AG20443 (cell line): ENCODE measurements at regions not wholly inside any gene's neighbourhood (a gene's known extent, or its start where the extent isn't known, plus 50 kb on each side); places are given as distances from the start of the nearest gene placed in this dataset.
"Not testable (repeated sequence)": the region's sequence is repeated elsewhere in the genome, so short reads cannot be mapped to it uniquely, and the experiment has no call there.

Experiments used
- DNase-seq: peaks from one replicate; pipeline ENCODE4 v3.0.0; 2012; ENCODE audit warnings: low spot score, mixed read lengths

- no peak for DNase-seq
Observed at GRCh38 chr7:149564340-149565095, 66.9 kb upstream of the ZNF746 start.

DNA sequence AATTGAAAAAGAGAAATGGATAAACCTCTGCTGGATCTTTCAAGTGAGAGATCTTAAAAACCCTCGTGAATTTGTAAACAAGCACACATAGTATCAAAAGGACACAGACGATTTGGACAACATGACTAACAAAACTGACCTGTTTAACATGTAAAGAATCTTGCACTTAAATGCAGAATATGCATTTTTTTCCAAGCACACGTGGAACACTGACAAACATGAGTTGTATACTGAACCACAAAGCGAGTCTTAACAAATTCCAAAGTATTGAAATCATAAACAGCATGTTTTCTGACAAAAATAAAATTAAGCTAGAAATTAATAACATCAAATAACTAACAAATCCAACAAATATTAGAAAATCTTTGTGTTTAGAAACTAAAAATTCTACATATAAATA lies 65.0 kb upstream of the ZNF746 start:
- peak; percentile 19 for DNase-seq

DNA sequence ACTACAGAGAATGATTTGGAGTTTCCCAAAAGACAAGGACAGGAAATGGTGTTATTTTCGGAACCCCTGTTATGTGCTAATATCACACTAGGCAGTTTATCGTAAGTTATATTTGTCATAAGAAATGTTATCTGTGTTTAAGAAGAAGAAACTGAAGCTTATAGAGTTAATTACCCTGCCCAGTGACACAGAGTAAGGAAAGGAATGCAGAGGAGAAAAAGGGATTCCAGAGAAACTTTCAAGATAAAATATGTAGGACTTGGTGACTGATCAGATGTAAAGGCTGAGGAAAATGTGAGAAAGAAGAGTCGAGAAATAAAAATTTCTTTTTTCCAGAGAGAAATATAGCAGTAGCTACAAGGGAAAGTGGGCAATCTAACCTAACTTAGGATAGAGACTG lies 63.5 kb upstream of the ZNF746 start:
- no peak for DNase-seq

DNA sequence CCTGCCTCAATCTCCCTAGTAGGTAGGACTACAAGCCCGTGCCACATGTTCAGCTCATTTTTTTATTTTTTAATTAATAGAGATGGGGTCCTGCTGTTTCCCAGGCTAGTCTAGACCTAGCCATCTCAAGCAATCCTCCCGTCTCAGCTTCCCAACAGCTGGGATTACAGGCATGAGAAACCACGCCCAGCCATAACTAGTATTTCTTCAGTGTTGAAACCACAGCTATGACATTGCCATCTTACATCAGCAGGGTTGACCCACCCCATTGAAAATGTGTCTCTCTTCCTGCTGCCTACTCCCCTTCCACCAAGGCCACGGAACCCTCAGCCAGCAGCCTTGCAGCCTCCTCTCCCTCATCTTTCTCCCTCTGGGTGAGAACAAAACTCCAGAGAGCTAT lies 62.1 kb upstream of the ZNF746 start:
- DNase-seq = peak; percentile 75

DNA sequence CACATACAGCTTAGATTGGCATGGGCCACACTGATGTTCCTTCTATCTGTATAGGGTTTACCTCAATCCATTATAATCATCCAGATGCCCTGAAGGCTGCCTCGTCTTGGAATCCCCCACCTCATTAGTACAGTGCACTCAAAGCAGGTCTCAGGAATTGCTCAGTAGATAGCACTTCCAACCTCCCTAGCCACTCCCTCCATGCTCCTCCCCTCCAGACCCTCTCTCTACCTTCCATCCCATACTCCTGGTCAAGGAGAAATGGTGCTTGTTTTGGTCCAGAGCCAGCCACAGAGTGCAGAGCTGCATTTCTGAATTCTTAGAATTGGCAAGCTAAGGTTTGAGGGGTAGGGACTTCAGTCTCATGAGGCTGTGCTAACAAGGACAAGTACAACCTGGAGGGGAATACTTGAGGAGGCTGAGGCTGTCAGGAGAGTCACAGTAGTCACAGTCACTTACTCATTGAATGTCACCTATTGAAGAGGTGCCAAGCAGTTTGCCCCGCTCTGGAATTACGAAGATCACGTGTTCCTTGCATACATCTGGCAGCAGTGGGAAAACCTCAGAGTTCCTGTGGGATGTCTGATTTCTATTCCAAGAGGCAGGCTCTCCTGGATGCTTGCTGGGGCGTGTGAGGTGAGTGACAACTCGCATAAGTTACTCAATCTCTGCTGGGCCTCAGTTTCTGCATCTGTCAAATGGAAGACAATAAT lies 60.7 kb upstream of the ZNF746 start:
- DNase-seq = peak; percentile 76

- DNase-seq = not testable (repeated sequence)
Observed at GRCh38 chr7:149556525-149556924, 58.9 kb upstream of the ZNF746 start.

- not testable (repeated sequence) for DNase-seq
Observed at GRCh38 chr7:149554821-149555220, 57.2 kb upstream of the ZNF746 start.

DNA sequence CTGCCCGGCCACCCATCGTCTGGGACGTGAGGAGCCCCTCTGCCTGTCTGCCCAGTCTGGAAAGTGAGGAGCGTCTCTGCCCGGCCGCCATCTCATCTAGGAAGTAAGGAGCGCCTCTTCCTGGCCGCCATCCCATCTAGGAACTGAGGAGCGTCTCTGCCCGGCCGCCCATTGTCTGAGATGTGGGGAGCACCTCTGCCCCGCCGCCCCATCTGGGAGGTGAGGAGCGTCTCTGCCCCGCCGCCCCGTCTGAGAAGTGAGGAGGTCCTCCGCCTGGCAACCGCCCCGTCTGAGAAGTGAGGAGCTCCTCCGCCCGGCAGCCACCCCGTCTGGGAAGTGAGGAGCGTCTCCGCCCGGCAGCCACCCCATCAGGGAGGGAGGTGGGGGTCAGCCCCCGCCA lies 56.4 kb upstream of the ZNF746 start:
- not testable (repeated sequence) for DNase-seq

GRCh38 chr7:149552799-149553198 lies 55.2 kb upstream of the ZNF746 start:
- no peak for DNase-seq
